ENCODE measurements at regions not wholly inside any gene's neighbourhood (a gene's known extent, or its start where the extent isn't known, plus 50 kb on each side); places are given as distances from the start of the nearest gene placed in this dataset.

- no peak overlapping the region for H3K27ac ChIP-seq (ENCODE audit: low read depth, low read length)
- no peaks in the 10 kb centered on the region for H4K20me1 ChIP-seq (replicated peaks in 1 of 2; ENCODE audit: control insufficient read depth in 1 of 2, insufficient read depth in 2 of 2, low read length in 2 of 2)
- TF ChIP-seq BCL11A (IDR thresholded peaks at IDR 0.05; ENCODE audit: low read depth in 2 of 2, low read length in 2 of 2) (no peak), CBX5 (IDR thresholded peaks at IDR 0.05; ENCODE audit: low read depth, low read length) (no peak), EP300 (IDR thresholded peaks at IDR 0.05; ENCODE audit: borderline replicate concordance in 1 of 2, low read depth in 2 of 2, low read length in 2 of 2) (no peak), NANOG (IDR thresholded peaks at IDR 0.05; ENCODE audit: insufficient read depth, low read depth, low read length, poor library complexity, severe bottlenecking) (no peak), POLR2A (IDR thresholded peaks at IDR 0.05; ENCODE audit: control extremely low read depth in 1 of 2, low read depth in 2 of 2, low read length in 2 of 2) (no peak), GABPA (IDR thresholded peaks at IDR 0.05; ENCODE audit: borderline replicate concordance, insufficient read depth, low read length) (no peak), SP2 (IDR thresholded peaks at IDR 0.05; ENCODE audit: low read length) (no peak), CEBPB (IDR thresholded peaks at IDR 0.05; ENCODE audit: low read depth, low read length) (no peak), SIX5 (IDR thresholded peaks at IDR 0.05; ENCODE audit: low read depth, low read length) (no peak), RNF2 (IDR thresholded peaks at IDR 0.05; ENCODE audit: borderline replicate concordance, low read depth, low read length, missing control alignments, poor library complexity, severe bottlenecking) (no peak), GTF2F1 (IDR thresholded peaks at IDR 0.05; ENCODE audit: borderline replicate concordance, low read depth, low read length) (no peak)
- TF ChIP-seq, protein P1, sequence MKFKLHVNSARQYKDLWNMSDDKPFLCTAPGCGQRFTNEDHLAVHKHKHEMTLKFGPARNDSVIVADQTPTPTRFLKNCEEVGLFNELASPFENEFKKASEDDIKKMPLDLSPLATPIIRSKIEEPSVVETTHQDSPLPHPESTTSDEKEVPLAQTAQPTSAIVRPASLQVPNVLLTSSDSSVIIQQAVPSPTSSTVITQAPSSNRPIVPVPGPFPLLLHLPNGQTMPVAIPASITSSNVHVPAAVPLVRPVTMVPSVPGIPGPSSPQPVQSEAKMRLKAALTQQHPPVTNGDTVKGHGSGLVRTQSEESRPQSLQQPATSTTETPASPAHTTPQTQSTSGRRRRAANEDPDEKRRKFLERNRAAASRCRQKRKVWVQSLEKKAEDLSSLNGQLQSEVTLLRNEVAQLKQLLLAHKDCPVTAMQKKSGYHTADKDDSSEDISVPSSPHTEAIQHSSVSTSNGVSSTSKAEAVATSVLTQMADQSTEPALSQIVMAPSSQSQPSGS (IDR thresholded peaks at IDR 0.05; ENCODE audit: low read length): no peak
- TF ChIP-seq, protein P2, sequence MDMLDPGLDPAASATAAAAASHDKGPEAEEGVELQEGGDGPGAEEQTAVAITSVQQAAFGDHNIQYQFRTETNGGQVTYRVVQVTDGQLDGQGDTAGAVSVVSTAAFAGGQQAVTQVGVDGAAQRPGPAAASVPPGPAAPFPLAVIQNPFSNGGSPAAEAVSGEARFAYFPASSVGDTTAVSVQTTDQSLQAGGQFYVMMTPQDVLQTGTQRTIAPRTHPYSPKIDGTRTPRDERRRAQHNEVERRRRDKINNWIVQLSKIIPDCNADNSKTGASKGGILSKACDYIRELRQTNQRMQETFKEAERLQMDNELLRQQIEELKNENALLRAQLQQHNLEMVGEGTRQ (IDR thresholded peaks at IDR 0.05; ENCODE audit: low read length): no peak
Measured at GRCh38 chr20:6430381-6430780, 307.6 kb upstream of the FERMT1 start.

More at GRCh38 chr20:6430381-6430780, 307.6 kb upstream of the FERMT1 start:
- H2BK5ac ChIP-seq (ENCODE audit: low read depth, low read length): no peak overlapping the region
- no peak overlapping the region for H3K4me2 ChIP-seq (ENCODE audit: insufficient read depth in 1 of 2, low read depth in 2 of 2, low read length in 2 of 2)
- H3K36me3 ChIP-seq (ENCODE audit: control insufficient read depth in 2 of 4, insufficient read depth in 4 of 4, low read length in 3 of 4): no peaks in the 10 kb centered on the region; a peak in 1 of 8 replicates
- H3K9me3 ChIP-seq (ENCODE audit: insufficient read depth in 2 of 2, low read depth in 1 of 2, low read length in 1 of 2): no peaks in the 10 kb centered on the region
- H4K91ac ChIP-seq (replicated peaks; ENCODE audit: insufficient read length, low read length): no peak overlapping the region
- no peak overlapping the region for H2BK20ac ChIP-seq (ENCODE audit: low read length)
- H4K5ac ChIP-seq (ENCODE audit: insufficient read length, low read depth, low read length): no peak overlapping the region
- no peaks in the 10 kb centered on the region for H3K4me1 ChIP-seq (replicated peaks in 1 of 4; ENCODE audit: control insufficient read depth in 3 of 4, insufficient read depth in 4 of 4, low read length in 3 of 4)
- no peak overlapping the region for H3K14ac ChIP-seq (ENCODE audit: insufficient read length)
- FAIRE-seq: no peak
- H2BK120ac ChIP-seq (replicated peaks; ENCODE audit: low read depth, low read length): no peak overlapping the region
- no peak for DNase-seq (ENCODE audit: low read depth in 1 of 2, low spot score in 2 of 2)
- H2AFZ ChIP-seq (ENCODE audit: low read length): no peak overlapping the region
- H3K4ac ChIP-seq (replicated peaks; ENCODE audit: insufficient read length, low read depth, low read length): no peak overlapping the region
- H3K79me2 ChIP-seq (ENCODE audit: control insufficient read depth in 1 of 2, insufficient read depth in 2 of 2, low read length in 2 of 2): no peaks in the 10 kb centered on the region
- no peak overlapping the region for H2BK15ac ChIP-seq (ENCODE audit: low read length)
- CTCF ChIA-PET (ENCODE audit: partially characterized antibody): interaction anchor here (0.7 to 1.5 kb wide), 2 partner anchors 49 to 508 kb away, joined by 3 to 5 read pairs; no protein-coding TSS in a partner anchor
- H3K4me3 ChIP-seq (ENCODE audit: extremely low read depth in 1 of 4, insufficient read depth in 2 of 4, low read depth in 3 of 4, low read length in 4 of 4): no peak overlapping the region
- H3K23ac ChIP-seq (ENCODE audit: insufficient read length): no peak overlapping the region
- no peak overlapping the region for H3K9ac ChIP-seq (replicated peaks in 1 of 4; ENCODE audit: extremely low read depth in 1 of 4, low read depth in 3 of 4, low read length in 3 of 4)
- no peaks in the 10 kb centered on the region for H3K27me3 ChIP-seq (replicated peaks in 1 of 4; ENCODE audit: control insufficient read depth in 3 of 4, extremely low read depth in 1 of 4, insufficient read depth in 3 of 4, low read length in 3 of 4)
- no peaks in the 10 kb centered on the region for H3K79me1 ChIP-seq (ENCODE audit: low read depth, low read length)
- no peak overlapping the region for H3K56ac ChIP-seq (replicated peaks; ENCODE audit: insufficient read length, low read depth, low read length)
- POLR2A ChIA-PET (ENCODE audit: partially characterized antibody): no interaction called here
- no peaks in the 10 kb centered on the region for H3K23me2 ChIP-seq (ENCODE audit: low read depth, low read length)
- no peak overlapping the region for H2AK5ac ChIP-seq (ENCODE audit: low read depth, low read length)
- H3K18ac ChIP-seq (ENCODE audit: extremely low read depth, low read length): no peak overlapping the region
- H4K8ac ChIP-seq (ENCODE audit: extremely low read depth, insufficient read depth, low read length): no peak overlapping the region
- H2BK12ac ChIP-seq (ENCODE audit: low read depth, low read length): no peak overlapping the region
